Adrenal gland (tissue), 5 donors: ENCODE measurements at regions not wholly inside any gene's neighbourhood (a gene's known extent, or its start where the extent isn't known, plus 50 kb on each side); places are given as distances from the start of the nearest gene placed in this dataset.

Experiments
- POLR2A ChIP-seq, 2 donors: fragments of 450-650 bp; IDR thresholded peaks; one replicate each; pipeline ENCODE4 v1.6.1; 2017; ENCODE audit warnings: antibody characterized with exemption in 2 of 2, mild to moderate bottlenecking in 2 of 2, moderate library complexity in 1 of 2
- TF ChIP-seq, protein P1 (sequence below), 6 experiments: fragments of 450-650 bp in 4 of 6; fragments of 200-600 bp in 2 of 6; sonication (generic) in 1 of 6; IDR thresholded peaks; 1 replicate in 5 of 6; 2 replicates in 1 of 6; pipeline versions ENCODE4 v1.5.1 to v1.8.0; 2016 to 2021; ENCODE audit warnings: antibody characterized with exemption in 6 of 6, mild to moderate bottlenecking in 2 of 6, moderate library complexity in 1 of 6
- donor health status: DM: no; HTN: no; CAD: no.

DNA sequence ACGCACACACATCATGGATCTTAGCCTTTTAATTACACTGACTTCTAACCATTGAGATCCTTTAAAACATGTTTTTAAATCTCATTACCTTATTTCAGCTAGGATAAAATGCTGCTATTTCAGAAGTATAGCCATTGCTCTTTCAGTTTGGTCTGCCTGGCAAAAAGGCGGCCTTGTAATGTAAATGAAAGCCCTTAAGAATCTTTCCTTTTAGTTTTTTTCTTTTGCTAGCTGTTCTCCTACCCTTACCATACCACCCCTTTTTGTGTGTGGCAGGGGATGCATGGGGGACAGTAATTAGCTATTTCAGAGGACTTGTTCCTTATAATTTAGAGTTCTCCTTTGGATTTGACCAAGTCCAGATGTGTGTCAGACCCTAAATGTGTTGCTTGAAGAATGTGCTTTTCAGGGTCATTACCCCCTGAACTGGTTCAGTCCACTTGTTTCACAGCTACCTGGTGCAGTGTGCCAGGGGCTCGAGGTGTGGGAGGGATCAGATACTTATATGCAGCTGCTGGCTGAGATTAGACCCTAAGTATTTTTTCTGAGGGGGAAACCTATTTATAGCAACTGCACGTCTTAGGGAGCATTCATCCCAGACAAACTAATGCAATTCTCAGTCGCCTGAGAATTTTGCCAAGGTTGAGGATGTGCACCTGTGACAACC, 986.8 kb downstream of the NLGN4Y start:
- no peak for TF ChIP-seq POLR2A (IDR thresholded peaks at IDR 0.05)
- TF ChIP-seq, protein P1, sequence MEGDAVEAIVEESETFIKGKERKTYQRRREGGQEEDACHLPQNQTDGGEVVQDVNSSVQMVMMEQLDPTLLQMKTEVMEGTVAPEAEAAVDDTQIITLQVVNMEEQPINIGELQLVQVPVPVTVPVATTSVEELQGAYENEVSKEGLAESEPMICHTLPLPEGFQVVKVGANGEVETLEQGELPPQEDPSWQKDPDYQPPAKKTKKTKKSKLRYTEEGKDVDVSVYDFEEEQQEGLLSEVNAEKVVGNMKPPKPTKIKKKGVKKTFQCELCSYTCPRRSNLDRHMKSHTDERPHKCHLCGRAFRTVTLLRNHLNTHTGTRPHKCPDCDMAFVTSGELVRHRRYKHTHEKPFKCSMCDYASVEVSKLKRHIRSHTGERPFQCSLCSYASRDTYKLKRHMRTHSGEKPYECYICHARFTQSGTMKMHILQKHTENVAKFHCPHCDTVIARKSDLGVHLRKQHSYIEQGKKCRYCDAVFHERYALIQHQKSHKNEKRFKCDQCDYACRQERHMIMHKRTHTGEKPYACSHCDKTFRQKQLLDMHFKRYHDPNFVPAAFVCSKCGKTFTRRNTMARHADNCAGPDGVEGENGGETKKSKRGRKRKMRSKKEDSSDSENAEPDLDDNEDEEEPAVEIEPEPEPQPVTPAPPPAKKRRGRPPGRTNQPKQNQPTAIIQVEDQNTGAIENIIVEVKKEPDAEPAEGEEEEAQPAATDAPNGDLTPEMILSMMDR (IDR thresholded peaks at IDR 0.05) = no peak
